ENCODE measurements at regions not wholly inside any gene's neighbourhood (a gene's known extent, or its start where the extent isn't known, plus 50 kb on each side); places are given as distances from the start of the nearest gene placed in this dataset.

GRCh38 chr2:193843675-193844074, 1648.9 kb upstream of the TMEFF2 start:
- peaks cover 26% of the 10 kb centered on the region for H3F3A ChIP-seq (replicated peaks; ENCODE audit: insufficient read depth)
- no peak overlapping the region for H3K4me3 ChIP-seq (ENCODE audit: low read depth in 2 of 2, low read length in 1 of 2)
- TF ChIP-seq RXRA (IDR thresholded peaks at IDR 0.05; ENCODE audit: borderline replicate concordance, low read depth) (no peak), ELF1 (IDR thresholded peaks at IDR 0.05) (no peak), GATA2 (CRISPR knock-in tag; IDR thresholded peaks at IDR 0.05) (no peak), TCF12 (IDR thresholded peaks at IDR 0.05) (no peak), RCOR1 (IDR thresholded peaks at IDR 0.05; ENCODE audit: low read length) (no peak), EP300 (IDR thresholded peaks at IDR 0.05; ENCODE audit: borderline replicate concordance in 1 of 2, low read depth in 1 of 2, low read length in 1 of 2) (no peak), NFIC (IDR thresholded peaks at IDR 0.05; ENCODE audit: borderline replicate concordance) (no peak), POLR2AphosphoS5 (IDR thresholded peaks at IDR 0.05; ENCODE audit: low read depth, low read length) (no peak)
- CTCF ChIA-PET = no interaction called here
- H3K9me3 ChIP-seq = no peaks in the 10 kb centered on the region
- H4K20me1 ChIP-seq (ENCODE audit: insufficient read depth) = no peaks in the 10 kb centered on the region
- no peak overlapping the region for H3K4me2 ChIP-seq
- POLR2A ChIA-PET = no interaction called here
- no peak overlapping the region for H3K27ac ChIP-seq (ENCODE audit: low read depth in 2 of 2, low read length in 1 of 2)
- no peaks in the 10 kb centered on the region for H3K79me2 ChIP-seq (ENCODE audit: insufficient read depth)
- H3K9me2 ChIP-seq = no peaks in the 10 kb centered on the region
- H3K9ac ChIP-seq = no peak overlapping the region
- 44% methylated on average over 3 of the region's 3 CpGs for WGBS (ENCODE audit: low lambda C conversion rate)
- H3K36me3 ChIP-seq (replicated peaks in 1 of 2; ENCODE audit: control insufficient read depth in 1 of 2, insufficient read depth in 2 of 2, low read length in 1 of 2) = no peaks in the 10 kb centered on the region
- H3K27me3 ChIP-seq (ENCODE audit: insufficient read depth) = no peaks in the 10 kb centered on the region
- H2AFZ ChIP-seq (ENCODE audit: low read depth) = peak overlapping the region; percentile 67; the same call in 1 of the 2 replicates
- DNase-seq = no peak
- H3K4me1 ChIP-seq (ENCODE audit: control insufficient read depth in 1 of 2, insufficient read depth in 2 of 2, low read depth in 1 of 2, low read length in 1 of 2) = peaks cover 0 to 24% of the 10 kb centered on the region in 2 experiments; a peak in 3 of 4 replicates

DNA sequence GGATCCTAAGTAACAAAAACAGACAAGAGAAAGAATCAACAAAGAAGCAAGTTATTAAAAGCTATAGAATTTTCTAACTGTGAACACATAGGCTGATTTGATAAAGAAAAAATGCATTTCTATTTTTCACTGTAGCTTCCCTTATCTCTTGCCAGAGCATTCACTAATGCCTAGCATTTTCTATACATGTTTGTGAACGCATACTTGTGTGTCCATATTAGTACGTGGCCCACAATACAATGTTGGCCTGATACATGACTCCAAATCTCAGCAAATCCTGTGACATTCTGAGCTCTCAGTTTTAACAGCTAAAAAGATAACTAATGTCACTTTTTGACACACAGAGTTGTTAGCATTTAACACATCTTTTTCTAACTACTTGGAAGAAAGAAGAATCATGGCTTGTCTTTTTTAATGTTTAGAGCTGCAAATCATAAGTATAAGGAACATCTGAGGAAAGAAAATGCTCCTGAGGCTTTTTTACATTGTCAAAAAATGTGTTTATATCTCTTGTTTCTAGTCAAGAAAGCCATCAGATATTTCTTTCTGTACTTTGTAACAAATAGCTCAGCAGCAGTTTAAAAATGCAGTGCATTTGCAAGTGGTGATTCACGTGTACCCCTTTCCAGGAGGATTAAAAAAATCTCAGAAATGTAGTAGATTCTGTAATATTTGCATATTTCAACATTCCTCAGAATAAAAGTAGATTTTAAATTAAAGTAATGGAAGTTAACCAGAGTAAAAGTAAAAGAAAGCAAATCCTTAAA, 1646.8 kb upstream of the TMEFF2 start:
- H3K27ac ChIP-seq (ENCODE audit: low read depth in 2 of 2, low read length in 1 of 2) = peak overlapping the region in 1 of 2 experiments; percentile 79; a peak in 3 of 4 replicates
- H2AFZ ChIP-seq (ENCODE audit: low read depth) = peak overlapping the region; percentile 72
- no peaks in the 10 kb centered on the region for H4K20me1 ChIP-seq (ENCODE audit: insufficient read depth)
- peaks cover 0 to 23% of the 10 kb centered on the region in 2 experiments; a peak in 2 of 4 replicates for H3K4me1 ChIP-seq (ENCODE audit: control insufficient read depth in 1 of 2, insufficient read depth in 2 of 2, low read depth in 1 of 2, low read length in 1 of 2)
- no peaks in the 10 kb centered on the region for H3K79me2 ChIP-seq (ENCODE audit: insufficient read depth)
- H3K9ac ChIP-seq = peak overlapping the region; percentile 54; the same call in 1 of the 2 replicates
- no peaks in the 10 kb centered on the region for H3K36me3 ChIP-seq (replicated peaks in 1 of 2; ENCODE audit: control insufficient read depth in 1 of 2, insufficient read depth in 2 of 2, low read length in 1 of 2)
- H3K9me2 ChIP-seq = no peaks in the 10 kb centered on the region
- H3K4me3 ChIP-seq (ENCODE audit: low read depth in 2 of 2, low read length in 1 of 2) = no peak overlapping the region
- no peaks in the 10 kb centered on the region for H3K9me3 ChIP-seq
- ChIA-PET POLR2A (no interaction called here), CTCF (no interaction called here)
- no peaks in the 10 kb centered on the region for H3K27me3 ChIP-seq (ENCODE audit: insufficient read depth)
- H3F3A ChIP-seq (replicated peaks; ENCODE audit: insufficient read depth) = peaks cover 33% of the 10 kb centered on the region
- H3K4me2 ChIP-seq = 0 out of 2 replicates have a peak overlapping the region, but pooled peaks have one; percentile 25
- DNase-seq = no peak
- WGBS (ENCODE audit: low lambda C conversion rate) = 30% methylated on average over 3 of the region's 3 CpGs
- TF ChIP-seq TAF1 (IDR thresholded peaks at IDR 0.05; ENCODE audit: borderline replicate concordance, low read depth, low read length) = no peak
- peak; percentile 74; the same call in 1 of the 2 replicates for TF ChIP-seq TEAD4 (IDR thresholded peaks at IDR 0.05; ENCODE audit: borderline replicate concordance, insufficient read depth)
- peak; percentile 42; the same call in 1 of the 2 replicates for TF ChIP-seq NFIC (IDR thresholded peaks at IDR 0.05; ENCODE audit: borderline replicate concordance)
- no peak for TF ChIP-seq SIN3A (IDR thresholded peaks at IDR 0.05; ENCODE audit: borderline replicate concordance, low read depth, low read length)
- TF ChIP-seq FOXJ3 (CRISPR knock-in tag; IDR thresholded peaks at IDR 0.05) = no peak
- no peak for TF ChIP-seq FOXM1 (IDR thresholded peaks at IDR 0.05; ENCODE audit: low read depth)
- TF ChIP-seq RXRA (IDR thresholded peaks at IDR 0.05; ENCODE audit: borderline replicate concordance, low read depth) = no peak; the same call in 1 of the 2 replicates
- TF ChIP-seq REST (IDR thresholded peaks at IDR 0.05; ENCODE audit: low read depth, low read length) = no peak
- TF ChIP-seq ZBTB33 (IDR thresholded peaks at IDR 0.05; ENCODE audit: borderline replicate concordance, low read depth) = no peak
- TF ChIP-seq GABPA (IDR thresholded peaks at IDR 0.05; ENCODE audit: low read depth) = no peak
- TF ChIP-seq, protein P1, sequence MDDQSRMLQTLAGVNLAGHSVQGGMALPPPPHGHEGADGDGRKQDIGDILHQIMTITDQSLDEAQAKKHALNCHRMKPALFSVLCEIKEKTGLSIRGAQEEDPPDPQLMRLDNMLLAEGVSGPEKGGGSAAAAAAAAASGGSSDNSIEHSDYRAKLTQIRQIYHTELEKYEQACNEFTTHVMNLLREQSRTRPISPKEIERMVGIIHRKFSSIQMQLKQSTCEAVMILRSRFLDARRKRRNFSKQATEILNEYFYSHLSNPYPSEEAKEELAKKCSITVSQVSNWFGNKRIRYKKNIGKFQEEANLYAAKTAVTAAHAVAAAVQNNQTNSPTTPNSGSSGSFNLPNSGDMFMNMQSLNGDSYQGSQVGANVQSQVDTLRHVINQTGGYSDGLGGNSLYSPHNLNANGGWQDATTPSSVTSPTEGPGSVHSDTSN (IDR thresholded peaks at IDR 0.05) = peak; percentile 61
- TF ChIP-seq POLR2AphosphoS5 (IDR thresholded peaks at IDR 0.05; ENCODE audit: low read depth, low read length) = no peak
- peak; percentile 15 to 82; a peak in 2 of 4 replicates for TF ChIP-seq EP300 (IDR thresholded peaks at IDR 0.05; ENCODE audit: borderline replicate concordance in 1 of 2, low read depth in 1 of 2, low read length in 1 of 2)
- TF ChIP-seq YY1 (IDR thresholded peaks at IDR 0.05; ENCODE audit: low read depth) = no peak
- peak; percentile 62 for TF ChIP-seq FOSL2 (IDR thresholded peaks at IDR 0.05; ENCODE audit: borderline replicate concordance, low read depth)
- TF ChIP-seq GATA2 (CRISPR knock-in tag; IDR thresholded peaks at IDR 0.05) = no peak
- no peak for TF ChIP-seq MAX (IDR thresholded peaks at IDR 0.05; ENCODE audit: low read depth)
- peak; percentile 84 for TF ChIP-seq TCF12 (IDR thresholded peaks at IDR 0.05)
